Type B pancreatic cell (in vitro differentiated cells): ENCODE measurements at regions not wholly inside any gene's neighbourhood (a gene's known extent, or its start where the extent isn't known, plus 50 kb on each side); places are given as distances from the start of the nearest gene placed in this dataset.
A peak's percentile ranks its signal among the peaks of the same experiment; 100 is the strongest.

Source experiments
- DNase-seq: peaks from one replicate; pipeline ENCODE4 v3.0.0; 2021; ENCODE audit warnings: mixed read lengths; ENCODE audit not compliant: unreplicated experiment; ENCODE audit errors: extremely low spot score
- H3K27ac Mint-ChIP-seq: 2 replicates; pipeline ENCODE4 v1.8.0; 2021; ENCODE audit warnings: mild to moderate bottlenecking, mixed read lengths
- H3K27me3 Mint-ChIP-seq: 2 replicates; pipeline ENCODE4 v1.8.0; 2021; ENCODE audit warnings: mixed read lengths
- H3K36me3 Mint-ChIP-seq: 2 replicates; pipeline ENCODE4 v1.8.0; 2021; ENCODE audit warnings: mixed read lengths
- H3K4me1 Mint-ChIP-seq: one replicate; pipeline ENCODE4 v1.8.0; 2021; ENCODE audit warnings: mixed read lengths; ENCODE audit not compliant: unreplicated experiment
- H3K4me3 Mint-ChIP-seq: 2 replicates; pipeline ENCODE4 v1.8.0; 2021; ENCODE audit warnings: mild to moderate bottlenecking, mixed read lengths
- H3K9me3 Mint-ChIP-seq: 2 replicates; pipeline ENCODE4 v1.8.0; 2021; ENCODE audit warnings: mixed read lengths
- TF ChIP-seq, protein P1 (sequence below): fragments of 200-600 bp; sonication (generic); conservative IDR thresholded peaks from 2 replicates; pipeline ENCODE4 v1.5.0; 2021; ENCODE audit warnings: antibody characterized with exemption, mild to moderate bottlenecking

DNA sequence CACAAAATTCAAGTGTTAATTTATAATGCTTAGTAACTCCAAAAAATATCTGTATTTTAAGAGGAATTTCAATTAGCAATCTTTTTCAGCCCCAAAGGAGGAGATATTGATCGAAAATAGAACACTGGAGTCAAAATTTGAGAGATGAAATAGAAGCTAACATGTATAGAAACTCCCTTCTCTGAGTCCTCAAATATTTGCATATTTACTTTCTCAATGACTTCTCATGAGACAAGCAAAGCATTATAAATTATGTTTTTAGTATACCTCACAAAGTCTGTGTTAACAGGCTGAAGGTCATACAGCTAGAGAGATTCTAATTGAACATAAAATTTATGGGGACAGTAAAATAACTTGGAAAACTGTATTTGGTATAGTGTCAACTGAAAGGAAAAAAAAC is 260.5 kb downstream of the GPAM start:
- Mint-ChIP-seq H3K27me3 (peaks cover 7% of the 10 kb centered on the region), H3K9me3 (no peaks in the 10 kb centered on the region), H3K27ac (no peak overlapping the region), H3K4me3 (no peak overlapping the region), H3K4me1 (no peaks in the 10 kb centered on the region), H3K36me3 (no peaks in the 10 kb centered on the region)
- DNase-seq, result no peak
- TF ChIP-seq, protein P1, sequence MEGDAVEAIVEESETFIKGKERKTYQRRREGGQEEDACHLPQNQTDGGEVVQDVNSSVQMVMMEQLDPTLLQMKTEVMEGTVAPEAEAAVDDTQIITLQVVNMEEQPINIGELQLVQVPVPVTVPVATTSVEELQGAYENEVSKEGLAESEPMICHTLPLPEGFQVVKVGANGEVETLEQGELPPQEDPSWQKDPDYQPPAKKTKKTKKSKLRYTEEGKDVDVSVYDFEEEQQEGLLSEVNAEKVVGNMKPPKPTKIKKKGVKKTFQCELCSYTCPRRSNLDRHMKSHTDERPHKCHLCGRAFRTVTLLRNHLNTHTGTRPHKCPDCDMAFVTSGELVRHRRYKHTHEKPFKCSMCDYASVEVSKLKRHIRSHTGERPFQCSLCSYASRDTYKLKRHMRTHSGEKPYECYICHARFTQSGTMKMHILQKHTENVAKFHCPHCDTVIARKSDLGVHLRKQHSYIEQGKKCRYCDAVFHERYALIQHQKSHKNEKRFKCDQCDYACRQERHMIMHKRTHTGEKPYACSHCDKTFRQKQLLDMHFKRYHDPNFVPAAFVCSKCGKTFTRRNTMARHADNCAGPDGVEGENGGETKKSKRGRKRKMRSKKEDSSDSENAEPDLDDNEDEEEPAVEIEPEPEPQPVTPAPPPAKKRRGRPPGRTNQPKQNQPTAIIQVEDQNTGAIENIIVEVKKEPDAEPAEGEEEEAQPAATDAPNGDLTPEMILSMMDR, result no peak

DNA sequence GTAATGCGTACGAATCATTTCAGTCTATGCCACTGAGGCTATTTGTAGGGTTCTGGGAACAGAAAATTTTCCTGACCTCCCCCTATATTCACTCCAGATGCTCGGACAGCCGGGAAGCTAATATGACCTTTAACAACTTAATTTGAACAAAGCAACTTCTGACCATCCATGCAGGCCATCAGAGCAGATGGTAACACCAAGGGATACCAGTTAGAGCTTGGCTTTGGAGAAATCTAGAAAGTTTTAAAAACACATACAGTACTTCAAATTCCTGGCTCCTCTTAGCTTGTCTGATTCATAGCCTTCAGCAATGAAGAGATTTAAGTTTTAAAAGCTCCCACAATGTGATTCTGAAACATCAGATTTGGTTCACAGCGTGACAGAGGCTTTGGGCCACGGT is 257.3 kb downstream of the GPAM start:
- H3K9me3 Mint-ChIP-seq, result no peaks in the 10 kb centered on the region
- TF ChIP-seq, protein P1, result no peak
- no peak overlapping the region for H3K4me3 Mint-ChIP-seq
- no peaks in the 10 kb centered on the region for H3K27me3 Mint-ChIP-seq
- H3K27ac Mint-ChIP-seq, result no peak overlapping the region
- H3K4me1 Mint-ChIP-seq, result no peaks in the 10 kb centered on the region
- DNase-seq, result no peak
- no peaks in the 10 kb centered on the region for H3K36me3 Mint-ChIP-seq

- Mint-ChIP-seq H3K4me3 (no peak overlapping the region), H3K27me3 (peaks cover 4% of the 10 kb centered on the region), H3K27ac (no peak overlapping the region)
These were observed 249.6 kb downstream of the GPAM start for GRCh38 chr10:111933937-111934336.

DNA sequence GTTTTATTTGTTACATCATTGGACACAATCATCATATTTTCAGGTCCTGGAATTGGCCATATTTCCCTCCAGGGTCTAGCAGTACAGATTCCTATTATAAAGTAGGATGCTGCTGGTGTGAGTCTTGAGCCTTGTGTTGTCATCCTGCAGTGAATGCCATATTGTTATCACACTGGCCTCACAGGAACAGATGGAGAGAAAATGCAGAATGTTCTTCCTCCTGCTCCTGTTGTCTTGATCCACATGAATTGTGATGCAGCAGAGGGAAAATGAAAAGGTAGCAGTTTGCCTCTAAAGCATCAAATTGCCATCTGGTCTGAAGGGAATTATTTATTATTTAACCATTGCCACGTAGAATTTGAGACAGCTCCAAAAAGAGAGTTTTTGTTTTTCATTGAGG is 248.6 kb downstream of the GPAM start:
- H3K4me3 Mint-ChIP-seq, result no peak overlapping the region
- no peaks in the 10 kb centered on the region for H3K36me3 Mint-ChIP-seq
- no peak for DNase-seq
- peaks cover 4% of the 10 kb centered on the region for H3K27me3 Mint-ChIP-seq
- H3K9me3 Mint-ChIP-seq, result no peaks in the 10 kb centered on the region
- no peaks in the 10 kb centered on the region for H3K4me1 Mint-ChIP-seq
- TF ChIP-seq, protein P1, result no peak
- H3K27ac Mint-ChIP-seq, result no peak overlapping the region

More at GRCh38 chr10:111933937-111934336, 249.6 kb downstream of the GPAM start:
- Mint-ChIP-seq H3K4me1 (no peaks in the 10 kb centered on the region), H3K9me3 (no peaks in the 10 kb centered on the region), H3K36me3 (no peaks in the 10 kb centered on the region)
- TF ChIP-seq, protein P1, result peak; percentile 49
- no peak for DNase-seq

DNA sequence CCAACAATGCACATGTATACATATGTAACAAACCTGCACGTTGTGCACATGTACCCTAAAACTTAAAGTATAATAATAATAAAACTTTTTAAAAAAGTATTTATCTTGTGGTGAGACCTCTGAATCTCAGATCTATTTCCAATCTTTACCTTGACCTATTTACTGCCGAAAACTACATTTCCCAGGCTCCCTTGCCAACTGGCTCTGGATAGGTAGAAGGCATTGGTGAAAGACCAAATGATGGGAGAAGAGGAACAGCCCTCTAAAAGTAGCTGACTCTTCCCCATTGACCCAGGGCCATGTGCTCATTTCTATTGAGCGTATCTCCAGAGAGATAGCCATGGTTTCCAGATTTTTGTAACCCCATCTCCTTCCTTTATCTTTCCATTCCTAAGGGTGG is 247.4 kb downstream of the GPAM start:
- DNase-seq, result no peak
- no peaks in the 10 kb centered on the region for H3K36me3 Mint-ChIP-seq
- H3K4me3 Mint-ChIP-seq, result no peak overlapping the region
- peaks cover 4% of the 10 kb centered on the region for H3K27me3 Mint-ChIP-seq
- H3K27ac Mint-ChIP-seq, result no peak overlapping the region
- no peaks in the 10 kb centered on the region for H3K9me3 Mint-ChIP-seq
- TF ChIP-seq, protein P1, result no peak
- no peaks in the 10 kb centered on the region for H3K4me1 Mint-ChIP-seq

- Mint-ChIP-seq H3K9me3 (peaks cover 10% of the 10 kb centered on the region), H3K4me1 (no peaks in the 10 kb centered on the region), H3K27ac (no peak overlapping the region), H3K4me3 (no peak overlapping the region), H3K27me3 (peaks cover 6% of the 10 kb centered on the region), H3K36me3 (no peaks in the 10 kb centered on the region)
- TF ChIP-seq, protein P1, result no peak
- no peak for DNase-seq
These were observed 239.2 kb downstream of the GPAM start for GRCh38 chr10:111944331-111944730.
